SK-N-SH (cell line): ENCODE measurements at regions not wholly inside any gene's neighbourhood (a gene's known extent, or its start where the extent isn't known, plus 50 kb on each side); places are given as distances from the start of the nearest gene placed in this dataset.

Experiments used
- CTCF ChIP-seq: fragments of 200-600 bp; sonication (generic); IDR thresholded peaks from 2 replicates; pipeline ENCODE4 v1.6.1; 2017; ENCODE audit warnings: antibody characterized with exemption, mild to moderate bottlenecking, moderate library complexity
- EZH2phosphoT487 ChIP-seq: fragments of 200-600 bp; sonication (generic); IDR thresholded peaks from 2 replicates; pipeline ENCODE4 v1.6.1; 2017; ENCODE audit warnings: low read depth, mixed run types, mild to moderate bottlenecking, antibody characterized with exemption, moderate library complexity, borderline replicate concordance
- GATA2 ChIP-seq: sonication (generic); formaldehyde crosslinking; IDR thresholded peaks from 2 replicates; pipeline ENCODE4 v1.5.0; 2020; ENCODE audit warnings: mild to moderate bottlenecking, missing genetic modification reagents
- MAX ChIP-seq: IDR thresholded peaks from 2 replicates; pipeline ENCODE4 v1.4.0; 2012; ENCODE audit warnings: low read depth
- MXI1 ChIP-seq: IDR thresholded peaks from 2 replicates; pipeline ENCODE4 v1.6.1; 2012; ENCODE audit warnings: mild to moderate bottlenecking, low read depth, low read length, improper control_type of control experiment
- RCOR1 ChIP-seq: fragments of 150-350 bp; IDR thresholded peaks from 2 replicates; pipeline ENCODE4 v1.6.1; 2017; ENCODE audit warnings: antibody characterized with exemption, low read length
- SMC3 ChIP-seq: IDR thresholded peaks from 2 replicates; pipeline ENCODE4 v1.6.1; 2012; ENCODE audit warnings: low read depth, low read length, improper control_type of control experiment

DNA sequence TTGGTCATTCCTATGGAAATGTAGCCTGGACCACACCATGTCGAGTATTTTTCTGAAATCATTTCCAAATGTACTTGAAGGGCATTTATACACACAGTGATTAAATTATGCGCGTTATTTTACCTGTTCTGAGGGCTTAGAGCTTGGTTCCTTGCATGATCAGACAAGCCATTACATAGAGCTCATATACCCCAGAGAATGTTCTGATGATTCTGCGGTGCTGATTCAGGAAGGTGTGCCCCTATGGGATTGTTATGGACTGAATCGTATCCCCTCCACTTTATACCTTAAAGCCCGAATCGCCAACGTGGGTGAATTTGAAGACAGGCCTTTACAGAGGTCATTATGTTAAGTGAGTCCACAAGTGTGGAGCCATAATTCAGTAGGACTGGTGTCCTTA, 848.9 kb downstream of the TRIML1 start:
- TF ChIP-seq MXI1 (no peak), CTCF (no peak), SMC3 (no peak), EZH2phosphoT487 (no peak), RCOR1 (no peak), MAX (no peak), GATA2 (no peak)
